GM12878 (cell line): ENCODE measurements at regions not wholly inside any gene's neighbourhood (a gene's known extent, or its start where the extent isn't known, plus 50 kb on each side); places are given as distances from the start of the nearest gene placed in this dataset.
"Not testable (repeated sequence)": the region's sequence is repeated elsewhere in the genome, so short reads cannot be mapped to it uniquely, and the experiment has no call there.

Experiments
- ATAC-seq: fragments of 200-7000 bp; cut with Tn5 transposase; 3 replicates; pipeline ENCODE4 v1.9.1; 2020; ENCODE audit warnings: mild to moderate bottlenecking, moderate library complexity
- BruUV-seq: library from RNA; stranded (reverse); fragments of 400-500 nt; replicated peaks from 2 replicates; lab custom pipeline; 2021; lab: Mats Ljungman, UMichigan
- CTCF ChIA-PET: fragments of 300-600 bp; sonication (Branson Sonifier 250); formaldehyde crosslinking; extraction: SDS; loops from one replicate; lab custom pipeline; 2021; ENCODE audit warnings: inconsistent platforms; lab: Yijun Ruan, JAX
- POLR2A ChIA-PET: fragments of 350-600 bp; formaldehyde crosslinking; extraction: SDS; loops from one replicate; lab custom pipeline; 2021; ENCODE audit warnings: inconsistent platforms; lab: Charles Lee
- RAD21 ChIA-PET: fragments of 300-600 bp; sonication (Branson Sonifier 250); formaldehyde crosslinking; loops from one replicate; lab custom pipeline; 2023; ENCODE audit warnings: antibody characterized with exemption; ENCODE audit not compliant: unreplicated experiment; lab: Charles Lee
- SMC1A ChIA-PET: fragments of 300-600 bp; sonication (Branson Sonifier 250); formaldehyde crosslinking; loops from one replicate; lab custom pipeline; 2023; ENCODE audit not compliant: unreplicated experiment, uncharacterized antibody; lab: Charles Lee
- DNase-seq: peaks from one replicate; pipeline ENCODE4 v3.0.0-alpha.2; 2011; ENCODE audit warnings: low read depth, low spot score
- FAIRE-seq: peaks from 3 replicates; lab custom pipeline; 2011; peaks lifted over from hg19 to GRCh38; lab: Jason Lieb, UNC
- H2AFZ ChIP-seq: 2 replicates; pipeline ENCODE4 v1.6.0; 2011; ENCODE audit warnings: low read depth, low read length, control low read depth; ENCODE audit not compliant: control insufficient read depth
- H3K27ac ChIP-seq: 2 replicates; pipeline ENCODE4 v1.5.1; 2011; ENCODE audit warnings: control low read depth; ENCODE audit not compliant: control insufficient read depth, insufficient read depth
- H3K27me3 ChIP-seq, 2 experiments: replicated peaks in 1 of 2; 2 replicates each; pipeline versions ENCODE4 v1.6.0 to v1.6.1; 2011; ENCODE audit warnings: low read length in 1 of 2; ENCODE audit not compliant: control insufficient read depth in 2 of 2, insufficient read depth in 2 of 2
- H3K36me3 ChIP-seq, 2 experiments: 2 replicates each; pipeline ENCODE4 v1.5.1; 2011; ENCODE audit warnings: low read length in 1 of 2; ENCODE audit not compliant: control insufficient read depth in 2 of 2, insufficient read depth in 2 of 2
- H3K4me1 ChIP-seq: 2 replicates; pipeline ENCODE4 v1.6.1; 2011; ENCODE audit warnings: mild to moderate bottlenecking, low read length, moderate library complexity, mixed read lengths; ENCODE audit not compliant: control insufficient read depth, insufficient read depth
- H3K4me2 ChIP-seq: 2 replicates; pipeline ENCODE4 v1.6.0; 2011; ENCODE audit warnings: control low read depth; ENCODE audit not compliant: control insufficient read depth, insufficient read depth
- H3K4me3 ChIP-seq: fragments of 200-600 bp; sonication (generic); 2 replicates; pipeline ENCODE4 v1.5.1; 2016
- H3K79me2 ChIP-seq: 2 replicates; pipeline ENCODE4 v1.6.0; 2011; ENCODE audit warnings: low read length; ENCODE audit not compliant: control insufficient read depth, insufficient read depth
- H3K9ac ChIP-seq: 2 replicates; pipeline ENCODE4 v1.8.0; 2011; ENCODE audit warnings: low read length, control low read depth, mixed read lengths; ENCODE audit not compliant: control insufficient read depth, insufficient read depth
- H3K9me3 ChIP-seq: replicated peaks from 3 replicates; pipeline ENCODE4 v1.5.1; 2011; ENCODE audit warnings: mild to moderate bottlenecking, low read length; ENCODE audit not compliant: control insufficient read depth, insufficient read depth
- H4K20me1 ChIP-seq: 2 replicates; pipeline ENCODE4 v1.6.0; 2011; ENCODE audit not compliant: control insufficient read depth, insufficient read depth
- ATF7 ChIP-seq: fragments of 450-650 bp; IDR thresholded peaks from 2 replicates; pipeline ENCODE4 v1.6.1; 2016; ENCODE audit warnings: low read depth, mild to moderate bottlenecking
- CHD4 ChIP-seq: fragments of 200-600 bp; sonication (generic); IDR thresholded peaks from 2 replicates; pipeline ENCODE4 v1.6.1; 2016; ENCODE audit warnings: mild to moderate bottlenecking
- EP300 ChIP-seq, 2 experiments: fragments of 150-350 bp in 1 of 2; IDR thresholded peaks; 2 replicates each; pipeline ENCODE4 v1.6.1; 2011 to 2012; ENCODE audit warnings: low read depth in 2 of 2, low read length in 2 of 2, borderline replicate concordance in 1 of 2, improper control_type of control experiment in 1 of 2, inconsistent platforms in 1 of 2; ENCODE audit not compliant: control insufficient read depth in 1 of 2
- GABPA ChIP-seq: IDR thresholded peaks from 2 replicates; pipeline ENCODE4 v1.6.1; 2014; ENCODE audit warnings: antibody characterized with exemption, low read depth, mild to moderate bottlenecking, inconsistent platforms
- MYC ChIP-seq: IDR thresholded peaks from 2 replicates; pipeline ENCODE4 v1.6.1; 2011; ENCODE audit warnings: mild to moderate bottlenecking, low read length, moderate library complexity, inconsistent platforms; ENCODE audit not compliant: insufficient read depth, insufficient replicate concordance, insufficient read length, severe bottlenecking
- PAX5 ChIP-seq: IDR thresholded peaks from 2 replicates; pipeline ENCODE4 v1.6.1; 2011; ENCODE audit warnings: low read depth, low read length, borderline replicate concordance
- POLR2A ChIP-seq: IDR thresholded peaks from 2 replicates; pipeline ENCODE4 v1.6.1; 2011; ENCODE audit warnings: low read depth, mild to moderate bottlenecking, low read length
- SREBF2 ChIP-seq: IDR thresholded peaks from 2 replicates; pipeline ENCODE4 v1.6.1; 2012; ENCODE audit warnings: mild to moderate bottlenecking, low read length
- TCF7 ChIP-seq: IDR thresholded peaks from 2 replicates; pipeline ENCODE4 v1.6.1; 2014; ENCODE audit warnings: antibody characterized with exemption, borderline replicate concordance
- ZNF217 ChIP-seq: fragments of 450-650 bp; IDR thresholded peaks from 2 replicates; pipeline ENCODE4 v1.6.1; 2017; ENCODE audit warnings: antibody characterized with exemption, mild to moderate bottlenecking
- ZNF274 ChIP-seq: IDR thresholded peaks from one replicate; pipeline ENCODE4 v1.8.0; 2011; ENCODE audit not compliant: insufficient read length, insufficient read depth
- whole genome bisulfite sequencing: methylation state at CpG from one replicate; pipeline ENCODE4 v1.1.6; 2016; ENCODE audit warnings: low lambda C conversion rate; ENCODE audit not compliant: insufficient replicate concordance, insufficient coverage; ENCODE audit errors: missing lambda C conversion rate; 5-methylcytosine and 5-hydroxymethylcytosine counted together
- in situ Hi-C: fragments of 300-500 bp; cut with MboI; formaldehyde crosslinking; loops from 9 replicates; pipeline ENCODE4 v1.14.3; 2018; ENCODE audit warnings: mixed read lengths
- intact Hi-C: fragments of 100-400 bp; cut with micrococcal nuclease; formaldehyde crosslinking; loops from one replicate; pipeline ENCODE4 v1.14.2; 2022; ENCODE audit not compliant: unreplicated experiment
- TF ChIP-seq, protein P1 (sequence below): fragments of 450-650 bp; IDR thresholded peaks from 2 replicates; pipeline ENCODE4 v1.6.1; 2016; ENCODE audit warnings: mild to moderate bottlenecking

DNA sequence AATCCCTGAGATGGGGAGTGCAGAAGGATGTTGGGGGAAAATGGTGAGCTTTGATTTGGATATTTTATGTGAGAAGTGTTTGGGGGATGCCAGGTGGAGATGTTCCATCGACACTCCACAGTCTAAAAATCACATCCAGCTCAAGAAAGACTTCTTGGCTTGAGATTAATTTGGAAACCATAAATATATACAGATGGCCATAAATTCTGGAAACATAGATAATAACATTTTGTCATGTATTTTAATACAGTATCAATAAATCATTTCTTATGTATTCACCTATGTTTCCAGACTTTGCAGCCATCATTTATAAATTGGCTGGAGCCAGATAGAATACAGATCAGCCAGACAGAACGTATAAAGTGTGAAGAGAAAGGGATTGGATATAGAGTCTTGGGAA lies 245.5 kb upstream of the DDHD1 start:
- SMC1A ChIA-PET: no interaction called here
- FAIRE-seq: no peak
- H3K27me3 ChIP-seq: no peaks in the 10 kb centered on the region

DNA sequence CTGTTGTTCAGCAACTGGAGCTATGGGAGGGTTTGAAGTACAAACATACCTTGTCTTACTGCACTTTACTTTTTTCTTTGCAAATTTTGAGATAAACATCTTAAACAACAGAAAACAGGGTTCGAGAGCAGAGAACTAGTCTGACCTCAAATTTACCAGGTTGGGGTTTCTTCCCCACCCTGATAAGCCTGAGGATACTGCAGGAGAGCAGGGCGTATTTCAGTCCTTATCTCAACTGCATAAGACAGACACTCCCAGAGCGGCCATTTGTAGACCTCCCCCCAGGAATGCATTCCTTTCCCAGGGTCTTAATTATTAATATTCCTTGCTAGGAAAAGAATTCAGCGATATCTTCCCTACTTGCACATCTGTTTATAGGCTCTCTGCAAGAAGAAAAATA lies 242.1 kb upstream of the DDHD1 start:
- 27% methylated on average over 4 of the region's 4 CpGs for WGBS

More for the DNA sequence above, 245.5 kb upstream of the DDHD1 start:
- Histone ChIP-seq H3K4me2 (no peak overlapping the region), H3K27ac (no peak overlapping the region), H3K4me3 (no peak overlapping the region), H3K9ac (no peak overlapping the region), H4K20me1 (no peaks in the 10 kb centered on the region), H3K79me2 (no peaks in the 10 kb centered on the region), H2AFZ (no peak overlapping the region), H3K9me3 (peaks cover 2% of the 10 kb centered on the region; the same call in 2 of the 3 replicates), H3K36me3 (no peaks in the 10 kb centered on the region), H3K4me1 (no peaks in the 10 kb centered on the region)
- intact Hi-C loops: no loop called here
- ChIA-PET CTCF (interaction anchor here (0.6 kb wide), 1 partner anchor 942 kb away, joined by 3 read pairs; no protein-coding TSS in a partner anchor), RAD21 (no interaction called here), POLR2A (no interaction called here)
- 9% methylated on average over 2 of the region's 2 CpGs for WGBS
- in situ Hi-C loops: no loop called here
- DNase-seq (no peak), ATAC-seq (no peak)
- TF ChIP-seq ZNF274 (no peak), CHD4 (no peak), POLR2A (no peak), MYC (no peak), SREBF2 (no peak), TCF7 (no peak), ZNF217 (no peak), GABPA (no peak), PAX5 (no peak), ATF7 (no peak), EP300 (IDR thresholded peaks at IDR 0.05; ENCODE audit: borderline replicate concordance in 1 of 2, control insufficient read depth in 1 of 2, low read depth in 2 of 2, low read length in 2 of 2) (no peak)
- TF ChIP-seq, protein P1, sequence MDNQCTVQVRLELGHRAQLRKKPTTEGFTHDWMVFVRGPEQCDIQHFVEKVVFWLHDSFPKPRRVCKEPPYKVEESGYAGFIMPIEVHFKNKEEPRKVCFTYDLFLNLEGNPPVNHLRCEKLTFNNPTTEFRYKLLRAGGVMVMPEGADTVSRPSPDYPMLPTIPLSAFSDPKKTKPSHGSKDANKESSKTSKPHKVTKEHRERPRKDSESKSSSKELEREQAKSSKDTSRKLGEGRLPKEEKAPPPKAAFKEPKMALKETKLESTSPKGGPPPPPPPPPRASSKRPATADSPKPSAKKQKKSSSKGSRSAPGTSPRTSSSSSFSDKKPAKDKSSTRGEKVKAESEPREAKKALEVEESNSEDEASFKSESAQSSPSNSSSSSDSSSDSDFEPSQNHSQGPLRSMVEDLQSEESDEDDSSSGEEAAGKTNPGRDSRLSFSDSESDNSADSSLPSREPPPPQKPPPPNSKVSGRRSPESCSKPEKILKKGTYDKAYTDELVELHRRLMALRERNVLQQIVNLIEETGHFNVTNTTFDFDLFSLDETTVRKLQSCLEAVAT: no peak
- no TSS peak for BruUV-seq

More for the DNA sequence above, 242.1 kb upstream of the DDHD1 start:
- BruUV-seq, H3K27me3 ChIP-seq, H3K4me2 ChIP-seq, SMC1A ChIA-PET, H3K9ac ChIP-seq, DNase-seq, intact Hi-C loops, ATAC-seq, FAIRE-seq, RAD21 ChIA-PET, H3K9me3 ChIP-seq, in situ Hi-C loops, H3K4me3 ChIP-seq, H3K36me3 ChIP-seq, H2AFZ ChIP-seq, H3K27ac ChIP-seq, H3K79me2 ChIP-seq, POLR2A ChIA-PET, CTCF ChIA-PET, H3K4me1 ChIP-seq, H4K20me1 ChIP-seq: not testable (repeated sequence)
